ENCODE measurements at regions not wholly inside any gene's neighbourhood (a gene's known extent, or its start where the extent isn't known, plus 50 kb on each side); places are given as distances from the start of the nearest gene placed in this dataset.

DNA sequence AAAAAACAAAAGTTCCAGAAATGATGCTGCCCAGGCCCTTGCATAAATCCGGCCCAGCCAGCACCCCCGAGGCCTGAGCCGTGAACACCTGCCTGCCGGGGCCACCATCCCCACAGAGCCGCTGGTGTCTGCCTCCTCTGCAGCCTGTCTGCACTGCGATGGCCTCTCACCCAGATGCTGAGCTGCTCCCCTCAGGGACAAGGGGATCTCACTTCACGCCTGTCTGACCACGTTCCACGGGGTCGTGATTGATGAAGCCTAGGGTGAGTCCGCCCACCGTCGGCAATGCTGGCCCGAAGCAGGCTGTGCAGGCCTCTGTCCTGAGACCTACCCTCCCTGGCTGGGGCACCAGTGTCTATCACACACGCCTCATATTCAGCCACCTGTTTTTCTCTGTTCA, 444.2 kb downstream of the EIPR1 start:
- TF ChIP-seq CTCF (IDR thresholded peaks at IDR 0.05; ENCODE audit: low read depth, low read length, missing input control) (no peak), RXRA (IDR thresholded peaks at IDR 0.05) (no peak), TAF1 (conservative IDR thresholded peaks at IDR 0.05) (no peak), MAX (IDR thresholded peaks at IDR 0.05) (no peak), REST (IDR thresholded peaks at IDR 0.05) (no peak), RAD21 (IDR thresholded peaks at IDR 0.05) (no peak), EGR1 (IDR thresholded peaks at IDR 0.05; ENCODE audit: low read depth in 2 of 2) (no peak)

Measured in liver (tissue), 3 donors.